ENCODE measurements at regions not wholly inside any gene's neighbourhood (a gene's known extent, or its start where the extent isn't known, plus 50 kb on each side); places are given as distances from the start of the nearest gene placed in this dataset.
"Not testable (repeated sequence)": the region's sequence is repeated elsewhere in the genome, so short reads cannot be mapped to it uniquely, and the experiment has no call there.

- no peak for DNase-seq (ENCODE audit: low read depth in 2 of 2)
Measured at GRCh38 chr5:39760385-39761198, 335.8 kb upstream of the DAB2 start.

- DNase-seq (ENCODE audit: low read depth in 2 of 2), result no peak
Measured at GRCh38 chr5:39759701-39760100, 334.9 kb upstream of the DAB2 start.

- DNase-seq (ENCODE audit: low read depth in 2 of 2), result no peak
Measured at GRCh38 chr5:39758426-39758825, 333.6 kb upstream of the DAB2 start.

- no peak for DNase-seq (ENCODE audit: low read depth in 2 of 2)
Measured at GRCh38 chr5:39757131-39757530, 332.4 kb upstream of the DAB2 start.

GRCh38 chr5:39755986-39756385 lies 331.2 kb upstream of the DAB2 start:
- no peak for DNase-seq (ENCODE audit: low read depth in 2 of 2)

GRCh38 chr5:39755452-39755851 lies 330.7 kb upstream of the DAB2 start:
- no peak for DNase-seq (ENCODE audit: low read depth in 2 of 2)

- not testable (repeated sequence) for DNase-seq (ENCODE audit: low read depth in 2 of 2)
Measured at GRCh38 chr5:39753747-39754146, 329.0 kb upstream of the DAB2 start.

GRCh38 chr5:39750661-39751060 lies 325.9 kb upstream of the DAB2 start:
- DNase-seq (ENCODE audit: low read depth in 2 of 2), result no peak

GRCh38 chr5:39742916-39743315 lies 318.1 kb upstream of the DAB2 start:
- no peak for DNase-seq (ENCODE audit: low read depth in 2 of 2)

GRCh38 chr5:39740404-39740803 lies 315.6 kb upstream of the DAB2 start:
- DNase-seq (ENCODE audit: low read depth in 2 of 2), result no peak

GRCh38 chr5:39732166-39732565 lies 307.4 kb upstream of the DAB2 start:
- DNase-seq (ENCODE audit: low read depth in 2 of 2), result no peak

GRCh38 chr5:39730699-39731098 lies 305.9 kb upstream of the DAB2 start:
- no peak for DNase-seq (ENCODE audit: low read depth in 2 of 2)

GRCh38 chr5:39730006-39730405 lies 305.2 kb upstream of the DAB2 start:
- no peak for DNase-seq (ENCODE audit: low read depth in 2 of 2)

- DNase-seq (ENCODE audit: low read depth in 2 of 2), result no peak
Measured at GRCh38 chr5:39726467-39726866, 301.7 kb upstream of the DAB2 start.

- no peak for DNase-seq (ENCODE audit: low read depth in 2 of 2)
Measured at GRCh38 chr5:39721394-39721793, 296.6 kb upstream of the DAB2 start.

GRCh38 chr5:39720136-39720535 lies 295.4 kb upstream of the DAB2 start:
- no peak for DNase-seq (ENCODE audit: low read depth in 2 of 2)

- no peak for DNase-seq (ENCODE audit: low read depth in 2 of 2)
Measured at GRCh38 chr5:39717176-39717897, 292.6 kb upstream of the DAB2 start.

GRCh38 chr5:39716532-39717028 lies 291.8 kb upstream of the DAB2 start:
- DNase-seq (ENCODE audit: low read depth in 2 of 2), result no peak

- peak in 1 of 2 donors; percentile 18 for DNase-seq (ENCODE audit: low read depth in 2 of 2)
Measured at GRCh38 chr5:39714036-39714698, 289.4 kb upstream of the DAB2 start.

- no peak for DNase-seq (ENCODE audit: low read depth in 2 of 2)
Measured at GRCh38 chr5:39713250-39713916, 288.6 kb upstream of the DAB2 start.

GRCh38 chr5:39712316-39713249 lies 287.8 kb upstream of the DAB2 start:
- no peak for DNase-seq (ENCODE audit: low read depth in 2 of 2)
